ENCODE measurements at regions not wholly inside any gene's neighbourhood (a gene's known extent, or its start where the extent isn't known, plus 50 kb on each side); places are given as distances from the start of the nearest gene placed in this dataset.
"Not testable (repeated sequence)": the region's sequence is repeated elsewhere in the genome, so short reads cannot be mapped to it uniquely, and the experiment has no call there.

DNA sequence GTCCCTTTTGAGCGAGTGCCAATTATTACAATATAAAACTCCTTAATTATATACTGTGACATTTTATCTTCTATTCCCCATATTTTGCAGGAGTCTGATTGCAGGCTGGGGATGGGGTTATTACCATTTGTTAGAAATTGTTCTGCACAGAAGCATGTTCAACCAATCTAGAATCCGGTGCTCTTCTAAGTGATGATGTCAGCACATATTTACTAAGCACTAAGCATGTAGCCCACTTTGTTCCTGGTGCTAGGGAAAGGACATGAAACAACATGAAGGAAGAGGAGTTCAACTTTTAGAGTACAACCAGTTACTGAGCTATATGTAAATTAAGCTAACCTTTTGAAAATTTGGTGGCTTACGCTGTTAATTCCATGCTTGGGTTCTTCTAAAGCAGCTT is 52.8 kb upstream of the IL1RAPL2 start:
- FAIRE-seq (no peak), DNase-seq (ENCODE audit: low spot score in 2 of 2) (no peak)

DNA sequence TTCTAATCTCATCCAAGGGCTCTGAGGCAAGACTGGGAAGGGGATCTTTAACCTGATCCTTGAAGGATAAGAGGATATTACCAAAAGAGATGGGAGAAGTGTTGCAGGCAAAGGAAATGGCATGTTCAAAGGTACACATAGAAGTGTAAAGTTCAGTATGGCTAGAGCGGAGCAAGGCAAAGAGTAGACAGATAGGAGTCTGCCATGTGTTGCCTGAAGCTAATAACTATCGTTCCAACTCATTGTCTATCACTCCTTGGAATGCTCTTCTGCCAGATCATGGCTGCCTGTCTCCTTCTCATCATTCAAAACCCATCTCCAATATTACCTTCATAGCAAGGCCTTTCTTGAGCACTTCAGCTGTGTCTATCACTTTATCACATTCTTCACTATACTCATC is 55.2 kb upstream of the IL1RAPL2 start:
- DNase-seq (ENCODE audit: low spot score in 2 of 2) (no peak), FAIRE-seq (no peak)

DNA sequence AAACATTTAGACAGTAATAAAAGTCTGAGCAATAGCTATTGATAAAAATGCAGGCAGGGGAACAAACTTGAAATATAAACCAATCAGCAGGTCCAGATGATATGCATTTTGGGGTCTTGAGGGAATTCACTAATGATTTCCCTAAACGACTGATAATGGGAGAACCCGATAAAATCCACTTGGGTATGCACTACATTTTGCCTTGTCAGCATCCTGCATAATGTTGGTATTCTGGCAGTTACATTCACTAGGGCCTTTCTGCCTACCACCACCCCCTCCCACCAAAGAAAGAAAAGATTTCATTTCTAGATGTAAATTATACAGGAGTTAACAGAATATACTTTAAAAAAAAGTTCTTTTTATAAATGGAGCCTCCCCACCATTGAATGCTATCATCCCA is 63.5 kb upstream of the IL1RAPL2 start:
- DNase-seq (ENCODE audit: low spot score in 2 of 2) (no peak), FAIRE-seq (no peak)

DNA sequence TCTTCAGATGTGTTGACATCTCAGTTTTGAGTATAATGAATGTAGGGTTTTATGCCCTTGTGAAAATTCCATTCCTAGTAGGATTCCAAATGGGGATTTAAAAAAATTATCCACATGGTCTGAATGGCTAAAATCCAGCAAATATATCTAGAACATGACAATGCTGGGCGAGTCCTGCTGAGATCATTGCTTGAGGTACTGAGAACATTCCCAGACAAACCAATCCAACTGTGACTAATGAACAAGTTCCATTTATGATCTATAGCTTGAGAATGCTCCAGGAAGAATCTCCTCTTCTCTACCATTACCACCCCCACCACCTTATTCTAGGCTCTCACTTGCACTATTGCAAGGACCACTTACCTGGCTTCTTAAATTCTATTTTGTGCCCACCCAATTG is 77.2 kb upstream of the IL1RAPL2 start:
- FAIRE-seq: no peak
- DNase-seq (ENCODE audit: low spot score in 2 of 2): no peak

DNA sequence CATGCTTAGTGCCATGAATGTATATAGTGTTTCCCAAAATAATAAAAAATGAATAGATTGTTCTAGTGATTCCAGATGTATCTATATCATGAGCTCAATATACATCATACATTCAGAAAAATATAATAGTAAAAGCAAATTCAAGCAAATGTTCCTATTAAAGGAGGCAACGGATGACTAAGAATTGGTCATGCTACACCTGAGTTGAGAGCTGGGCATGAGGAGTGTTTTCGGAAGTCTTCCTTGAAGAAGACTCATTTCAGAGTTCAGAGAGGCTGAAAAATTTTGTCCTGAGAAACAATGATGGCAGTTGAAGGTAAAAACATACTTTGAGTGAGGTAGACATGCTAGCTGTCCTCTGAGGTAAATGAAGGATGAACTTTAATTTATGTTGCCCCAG is 79.3 kb upstream of the IL1RAPL2 start:
- FAIRE-seq (no peak), DNase-seq (ENCODE audit: low spot score in 2 of 2) (no peak)

DNA sequence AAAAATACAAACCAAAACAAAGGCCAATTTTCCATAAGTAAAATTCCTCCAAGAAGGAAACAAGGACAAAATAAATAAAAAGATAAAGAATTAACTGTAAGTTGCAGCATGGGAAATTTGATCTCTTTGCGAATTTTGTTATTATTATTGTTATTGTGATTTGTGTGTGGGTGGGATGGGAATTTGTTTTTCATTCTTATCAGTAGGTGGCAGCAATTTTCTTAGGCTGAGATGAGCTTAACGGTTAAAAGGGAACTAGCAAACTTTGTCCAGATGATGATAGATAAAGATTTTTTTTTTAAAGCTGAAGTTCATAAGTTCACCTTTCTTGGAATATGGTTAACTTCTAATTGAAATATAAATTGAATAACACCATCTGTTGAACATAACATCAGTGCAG is 83.2 kb upstream of the IL1RAPL2 start:
- no peak for DNase-seq (ENCODE audit: low spot score in 2 of 2)
- FAIRE-seq: no peak

DNA sequence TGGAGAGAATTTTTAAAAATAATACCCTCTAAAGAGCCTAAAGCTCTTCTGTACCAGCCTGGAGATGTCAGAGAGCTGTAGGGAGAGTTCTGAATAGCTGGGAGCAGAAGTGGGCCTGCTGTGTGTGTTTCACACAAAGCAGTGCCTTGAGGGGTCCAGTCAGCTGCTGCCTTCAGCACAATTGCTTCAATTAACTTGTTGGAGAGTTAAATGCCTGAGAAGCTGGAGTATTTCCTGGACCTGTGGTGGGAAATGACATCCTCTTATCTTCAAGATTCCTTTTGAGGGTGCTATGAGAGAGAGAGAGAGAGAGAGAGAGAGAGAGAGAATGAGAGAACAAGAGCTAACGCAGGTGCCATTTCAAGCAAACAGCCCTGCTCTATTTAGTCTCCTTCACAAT is 96.2 kb upstream of the IL1RAPL2 start:
- DNase-seq (ENCODE audit: low spot score in 2 of 2) (no peak), FAIRE-seq (no peak)

DNA sequence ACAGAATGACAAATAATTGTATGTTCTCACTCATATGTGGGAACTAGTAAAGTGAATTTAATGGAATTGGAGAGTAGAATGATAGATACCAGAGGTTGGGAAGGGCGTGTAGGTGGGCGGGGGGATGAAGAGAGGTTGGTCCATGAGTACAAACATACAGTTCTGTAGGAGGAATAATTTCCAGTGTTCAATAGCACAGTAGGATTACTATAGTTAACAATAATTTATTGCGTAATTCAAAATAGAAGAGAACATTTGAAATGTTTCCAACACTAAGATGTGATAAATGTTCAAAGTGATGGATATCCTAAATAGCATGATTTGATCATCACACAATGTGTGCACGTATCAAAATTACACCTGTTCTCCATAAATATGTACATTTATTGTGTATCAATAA is 106.2 kb upstream of the IL1RAPL2 start:
- no peak for DNase-seq (ENCODE audit: low spot score in 2 of 2)
- FAIRE-seq: no peak

DNA sequence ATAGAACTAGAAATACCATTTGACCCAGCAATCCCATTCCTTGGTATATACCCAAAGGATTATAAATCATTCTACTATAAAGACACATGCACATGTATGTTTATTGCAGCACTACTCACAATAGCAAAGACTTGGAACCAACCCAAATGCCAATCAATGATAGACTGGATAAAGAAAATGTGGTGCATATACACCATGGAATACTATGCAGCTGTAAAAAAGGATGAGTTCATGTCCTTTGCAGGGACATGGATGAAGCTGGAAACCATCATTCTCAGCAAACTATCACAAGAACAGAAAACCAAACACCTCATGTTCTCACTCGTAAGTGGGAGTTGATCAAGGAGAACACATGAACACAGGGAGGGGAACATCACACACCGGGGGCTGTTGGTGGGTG is 108.9 kb upstream of the IL1RAPL2 start:
- DNase-seq (ENCODE audit: low spot score in 2 of 2); FAIRE-seq: not testable (repeated sequence)

DNA sequence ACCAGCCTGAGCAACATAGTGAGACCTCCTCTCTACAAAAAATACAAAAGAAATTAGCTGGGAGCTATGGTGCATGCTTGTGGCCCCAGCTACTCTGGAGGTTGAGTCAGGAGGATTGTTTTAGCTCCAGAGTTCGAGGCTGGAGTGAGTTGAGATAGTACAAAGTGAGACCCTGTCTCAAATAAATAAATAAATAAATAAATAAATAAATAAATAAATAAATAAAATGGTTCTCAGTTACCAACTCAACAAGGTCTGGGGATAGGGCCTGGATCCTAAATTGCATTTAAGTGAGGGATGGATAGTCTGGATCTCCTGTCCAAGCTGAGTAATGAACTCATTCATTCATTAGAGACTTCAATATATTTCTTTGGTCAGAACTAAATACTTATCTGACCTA is 115.7 kb upstream of the IL1RAPL2 start:
- no peak for FAIRE-seq

DNA sequence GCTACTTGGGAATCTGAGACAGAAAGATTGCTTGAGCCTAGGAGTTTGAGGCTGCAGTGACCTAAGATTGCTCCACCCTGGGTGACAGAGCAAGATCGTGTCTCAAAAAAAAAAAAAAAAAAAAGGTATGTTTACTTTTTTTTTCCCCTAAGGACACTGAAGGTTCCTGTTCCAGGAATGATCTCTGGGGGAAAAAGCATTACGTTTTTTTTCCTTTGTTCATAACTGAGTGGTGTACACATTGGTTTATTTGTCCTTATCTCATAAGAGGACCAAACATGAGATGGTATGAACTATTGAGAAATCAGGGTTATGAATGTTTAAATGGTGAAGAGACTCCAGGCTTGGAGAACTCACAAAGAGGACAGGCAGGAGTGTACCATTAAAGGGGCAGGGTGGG is 120.4 kb upstream of the IL1RAPL2 start:
- FAIRE-seq: no peak
- no peak for DNase-seq (ENCODE audit: low spot score in 2 of 2)

More for the DNA sequence above, 115.7 kb upstream of the IL1RAPL2 start:
- DNase-seq (ENCODE audit: low spot score in 2 of 2): no peak

DNA sequence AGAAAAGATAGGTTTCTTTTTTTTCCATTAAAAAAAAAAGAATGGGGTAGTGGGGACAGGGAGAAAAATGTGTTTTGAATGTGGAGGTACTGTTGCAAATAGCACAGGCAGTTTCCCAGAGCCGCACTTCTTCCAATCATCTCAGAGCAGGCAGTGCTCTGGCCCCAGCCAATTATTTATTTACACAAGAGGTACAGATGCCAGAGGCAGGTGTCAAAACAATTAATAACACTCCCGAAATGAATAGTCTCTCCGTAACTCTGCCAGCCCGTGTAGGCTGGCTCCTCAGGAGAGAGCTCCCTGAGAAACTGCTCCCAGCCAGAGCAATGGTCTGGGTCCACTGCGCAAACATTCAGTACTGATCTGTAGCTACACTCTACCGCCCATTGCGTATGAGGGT is 130.8 kb upstream of the IL1RAPL2 start:
- FAIRE-seq (no peak), DNase-seq (ENCODE audit: low spot score in 2 of 2) (no peak)

DNA sequence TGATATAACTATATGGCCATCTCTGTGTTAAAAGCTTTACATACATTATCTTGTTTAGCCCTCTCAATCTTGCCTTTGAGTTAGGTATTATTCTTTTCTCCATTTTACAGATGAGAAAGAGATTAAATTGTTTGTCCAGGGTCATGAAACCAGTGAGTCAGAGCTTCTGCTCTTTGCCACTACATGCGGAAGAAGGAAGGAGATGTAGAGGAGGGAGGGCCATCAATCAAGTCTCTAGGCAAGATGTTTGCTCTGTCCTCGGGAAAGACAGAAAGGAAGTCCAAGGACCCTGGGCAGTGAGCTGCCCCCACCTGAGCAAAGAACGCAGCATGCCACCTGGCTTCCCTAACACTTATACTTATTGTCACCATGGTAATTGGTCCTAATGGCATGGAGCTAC is 133.7 kb upstream of the IL1RAPL2 start:
- FAIRE-seq: no peak
- no peak for DNase-seq (ENCODE audit: low spot score in 2 of 2)

DNA sequence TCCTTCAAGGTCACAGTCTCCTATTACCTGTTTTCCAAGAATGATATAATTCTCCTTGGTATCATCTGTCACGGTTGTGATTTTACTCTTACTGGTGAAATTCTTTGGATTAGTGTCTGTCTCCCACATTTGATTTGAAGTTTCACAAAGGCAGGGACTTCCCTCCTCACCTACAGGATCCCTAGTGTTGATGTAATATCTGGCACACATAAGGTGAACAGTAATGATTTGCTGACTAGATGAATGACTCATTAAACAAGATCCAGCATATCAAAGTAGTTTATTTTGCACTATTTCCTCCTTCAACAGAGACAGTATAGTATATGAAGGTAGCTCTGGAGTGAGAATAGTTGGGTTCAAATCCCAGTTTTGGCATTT is 135.3 kb upstream of the IL1RAPL2 start:
- no peak for DNase-seq (ENCODE audit: low spot score in 2 of 2)
- FAIRE-seq: no peak

DNA sequence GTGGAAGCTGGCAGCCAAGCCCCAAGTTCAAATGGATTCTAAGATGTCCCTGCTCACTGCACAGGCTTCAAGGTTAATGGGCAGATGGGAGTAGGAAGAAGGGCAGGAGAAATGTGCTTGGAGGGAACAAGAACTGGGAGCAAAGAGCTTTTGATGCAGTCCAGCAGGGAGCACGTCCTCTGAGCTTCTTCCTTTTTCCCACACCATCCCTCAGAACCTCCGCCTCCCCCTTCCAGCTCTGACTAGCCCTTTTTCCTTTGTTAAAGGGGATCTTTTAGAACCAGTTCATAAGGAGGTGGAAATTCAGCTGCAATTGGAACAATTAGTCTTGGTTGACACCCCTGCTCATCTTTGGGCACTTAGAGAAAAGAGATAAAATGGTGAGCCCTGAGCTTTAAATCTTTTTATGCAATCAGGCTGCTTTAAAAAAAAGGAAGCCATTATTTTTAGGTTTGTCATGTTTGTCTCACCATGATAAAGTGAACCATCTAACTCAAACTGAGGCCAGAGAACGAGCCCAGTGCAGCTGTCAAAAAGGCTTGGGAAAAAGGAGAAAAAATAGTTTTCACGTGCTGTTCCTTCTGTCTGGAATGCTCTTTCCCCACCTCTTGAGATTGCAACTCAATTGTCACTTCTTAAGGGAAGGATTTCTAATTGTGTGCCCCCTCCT is 135.8 kb upstream of the IL1RAPL2 start:
- FAIRE-seq (no peak), DNase-seq (ENCODE audit: low spot score in 2 of 2) (no peak)

DNA sequence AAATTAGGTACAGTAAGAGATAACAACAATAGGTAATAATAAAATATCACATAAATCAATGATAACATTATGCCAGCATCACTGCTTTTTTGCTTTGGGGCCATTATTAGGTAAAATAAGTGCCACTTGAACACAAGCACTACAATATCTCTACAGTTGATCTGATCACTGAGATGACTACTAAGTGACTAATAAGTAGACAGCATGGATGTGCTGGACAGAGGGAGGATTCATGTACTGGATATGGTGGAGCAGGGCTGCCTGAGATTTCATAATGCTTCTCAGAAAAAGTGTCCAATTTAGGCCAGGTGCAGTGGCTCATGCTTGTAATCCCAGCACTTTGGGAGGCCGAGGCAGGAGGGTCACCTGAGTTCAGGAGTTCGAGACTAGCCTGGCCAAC is 137.8 kb upstream of the IL1RAPL2 start:
- no peak for DNase-seq (ENCODE audit: low spot score in 2 of 2)
- no peak for FAIRE-seq

DNA sequence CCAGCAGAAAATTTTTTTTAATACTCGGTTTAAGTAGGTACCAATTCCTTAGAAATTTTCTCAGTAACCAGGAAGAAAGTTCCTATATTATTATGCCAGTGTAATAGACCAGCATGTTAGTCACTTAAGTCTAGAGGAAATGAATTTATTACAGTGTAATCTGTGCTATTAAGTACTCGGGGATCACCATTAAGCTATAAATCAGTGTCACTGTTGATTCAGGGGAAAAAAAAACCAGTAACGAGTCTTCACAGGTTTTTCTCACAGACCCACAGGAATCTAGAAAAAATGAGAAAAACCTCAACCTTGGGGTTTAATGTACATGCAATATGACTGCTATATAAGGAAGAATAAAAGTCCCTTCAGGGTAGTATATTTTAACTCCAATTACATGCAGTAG is 138.3 kb upstream of the IL1RAPL2 start:
- no peak for FAIRE-seq
- DNase-seq (ENCODE audit: low spot score in 2 of 2): no peak

DNA sequence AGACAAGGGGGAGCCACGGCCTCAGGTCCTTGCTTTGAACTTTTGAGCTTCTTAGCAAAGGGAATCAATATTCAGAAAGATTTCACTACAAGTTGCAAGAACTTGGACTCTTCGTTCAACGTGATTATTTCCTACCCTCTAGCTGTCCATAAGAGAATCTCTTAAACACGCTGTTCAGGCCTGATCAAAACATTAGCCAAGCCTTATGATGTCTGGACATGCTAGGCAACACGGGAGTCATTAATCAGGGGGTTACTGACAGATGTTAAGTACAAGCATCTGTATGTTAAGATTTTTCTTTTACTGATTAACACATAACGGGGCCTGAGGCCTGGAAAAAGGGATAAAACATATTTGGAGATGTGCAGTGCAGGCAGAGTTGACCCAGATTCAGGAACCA is 138.9 kb upstream of the IL1RAPL2 start:
- FAIRE-seq (no peak), DNase-seq (ENCODE audit: low spot score in 2 of 2) (no peak)

DNA sequence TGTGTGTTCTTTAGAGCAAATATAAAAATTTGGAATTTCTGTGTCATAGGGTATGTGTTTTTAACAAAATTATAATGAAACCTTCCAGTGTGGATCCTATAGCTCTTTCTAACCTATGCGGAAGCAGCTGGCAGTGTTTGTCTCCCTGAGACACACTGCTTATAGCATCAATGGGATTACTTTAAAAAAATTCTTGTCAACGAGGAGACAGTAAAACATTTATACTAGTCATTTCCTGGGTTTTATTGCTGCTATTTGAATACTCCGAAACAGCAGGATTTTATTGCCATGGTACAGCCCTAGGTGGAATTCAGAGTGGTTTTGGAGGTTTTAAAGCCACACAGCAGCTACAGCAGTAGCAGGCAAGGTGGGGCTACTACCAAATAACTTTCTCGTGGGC is 145.1 kb upstream of the IL1RAPL2 start:
- DNase-seq (ENCODE audit: low spot score in 2 of 2) (no peak), FAIRE-seq (no peak)

DNA sequence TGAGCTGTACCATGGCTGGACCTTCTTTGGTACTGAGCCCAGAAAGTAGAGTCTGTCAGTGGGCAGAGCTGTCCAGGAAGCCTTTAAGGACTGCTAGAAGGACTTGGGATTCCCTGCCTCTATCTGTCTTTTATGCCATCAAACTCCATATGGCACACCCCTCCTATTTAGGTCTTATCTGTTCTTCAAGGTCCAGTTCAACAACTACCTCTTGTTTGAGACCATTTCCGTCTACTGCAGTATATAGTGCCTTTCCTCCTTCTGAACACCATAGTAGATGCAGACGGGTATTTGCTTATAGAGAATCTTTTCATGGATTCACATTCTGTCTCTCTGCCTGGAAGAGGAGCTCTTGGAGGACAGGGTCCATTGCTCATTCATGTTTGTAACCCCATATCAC is 146.1 kb upstream of the IL1RAPL2 start:
- no peak for FAIRE-seq
- no peak for DNase-seq (ENCODE audit: low spot score in 2 of 2)

DNA sequence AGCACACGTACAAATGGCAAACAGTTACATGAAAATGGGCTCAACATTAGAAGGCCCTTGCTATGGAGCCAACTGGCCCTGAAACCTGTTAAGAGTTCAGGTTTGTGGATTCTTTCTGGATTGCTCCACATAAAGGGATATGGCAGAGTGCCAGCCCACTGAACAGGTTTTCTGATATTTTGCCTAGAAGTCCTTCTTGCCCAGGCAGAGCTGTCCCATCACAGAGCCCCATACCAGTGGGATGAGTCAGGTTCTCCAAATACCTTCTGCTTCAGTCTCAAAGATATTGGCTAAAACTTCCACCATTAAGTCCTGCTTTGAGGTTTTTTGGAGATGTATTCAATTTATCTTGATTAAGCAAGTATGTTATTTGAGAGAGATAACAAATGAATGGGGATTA is 146.8 kb upstream of the IL1RAPL2 start:
- FAIRE-seq (no peak), DNase-seq (ENCODE audit: low spot score in 2 of 2) (no peak)

DNA sequence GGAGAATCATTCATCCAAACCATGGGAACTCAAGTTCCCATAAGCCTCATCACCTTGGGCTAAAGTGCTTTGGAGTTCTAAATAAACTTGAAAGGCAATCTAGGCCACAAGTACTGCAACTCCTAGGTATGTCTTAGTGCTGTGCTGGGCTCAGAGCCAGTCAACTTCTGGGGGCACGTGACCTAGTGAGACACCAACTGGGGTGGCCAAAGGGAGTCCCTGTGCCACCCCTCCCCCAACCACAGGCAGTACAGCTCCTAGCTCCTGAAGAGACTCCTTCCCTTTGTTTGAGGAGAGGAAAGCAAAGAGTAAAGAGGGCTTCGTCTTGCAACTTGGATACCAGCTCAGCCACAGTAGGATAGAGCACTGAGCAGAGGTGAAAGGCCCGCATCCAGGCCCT is 154.2 kb upstream of the IL1RAPL2 start:
- FAIRE-seq: no peak

DNA sequence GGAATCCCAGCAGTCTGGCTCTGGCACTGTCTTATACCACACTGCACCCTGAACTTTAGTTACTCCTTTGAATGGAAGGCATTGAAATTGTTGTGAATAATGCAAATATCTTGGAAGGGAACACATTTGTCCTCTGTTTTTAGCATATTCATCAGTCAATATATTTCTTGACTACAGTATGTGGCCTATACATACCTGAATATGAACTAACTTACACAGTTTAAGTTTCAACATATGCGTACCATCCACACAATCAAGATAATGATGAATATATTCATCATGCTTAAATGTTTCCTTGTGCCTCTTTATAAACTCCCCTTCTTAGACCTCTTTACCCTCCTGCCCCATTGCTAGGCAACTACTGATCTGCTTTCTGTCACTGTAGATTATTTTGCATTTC is 145.7 kb upstream of the ESX1 start:
- DNase-seq (ENCODE audit: low spot score in 2 of 2) (no peak), FAIRE-seq (no peak)

More for the DNA sequence above, 154.2 kb upstream of the IL1RAPL2 start:
- DNase-seq (ENCODE audit: low spot score in 2 of 2): no peak
